ENCODE measurements at regions not wholly inside any gene's neighbourhood (a gene's known extent, or its start where the extent isn't known, plus 50 kb on each side); places are given as distances from the start of the nearest gene placed in this dataset.
"Not testable (repeated sequence)": the region's sequence is repeated elsewhere in the genome, so short reads cannot be mapped to it uniquely, and the experiment has no call there.

GRCh38 chr15:100767001-100767825, 112.4 kb upstream of the ALDH1A3 start:
- DNase-seq (ENCODE audit: low spot score) = no peak

- no peak for DNase-seq (ENCODE audit: low spot score)
Observed at GRCh38 chr15:100768501-100768931, 111.1 kb upstream of the ALDH1A3 start.

- no peak for DNase-seq (ENCODE audit: low spot score)
Observed at GRCh38 chr15:100769043-100769974, 110.3 kb upstream of the ALDH1A3 start.

GRCh38 chr15:100769975-100770340, 109.7 kb upstream of the ALDH1A3 start:
- DNase-seq (ENCODE audit: low spot score) = no peak

- no peak for DNase-seq (ENCODE audit: low spot score)
Observed at GRCh38 chr15:100770661-100771584, 108.7 kb upstream of the ALDH1A3 start.

GRCh38 chr15:100771746-100772145, 107.9 kb upstream of the ALDH1A3 start:
- no peak for DNase-seq (ENCODE audit: low spot score)

- no peak for DNase-seq (ENCODE audit: low spot score)
Observed at GRCh38 chr15:100772478-100772877, 107.2 kb upstream of the ALDH1A3 start.

- no peak for DNase-seq (ENCODE audit: low spot score)
Observed at GRCh38 chr15:100772892-100773520, 106.6 kb upstream of the ALDH1A3 start.

GRCh38 chr15:100774044-100774443, 105.6 kb upstream of the ALDH1A3 start:
- not testable (repeated sequence) for DNase-seq (ENCODE audit: low spot score)

GRCh38 chr15:100775581-100776185, 103.9 kb upstream of the ALDH1A3 start:
- DNase-seq (ENCODE audit: low spot score) = no peak

GRCh38 chr15:100777821-100778220, 101.8 kb upstream of the ALDH1A3 start:
- DNase-seq (ENCODE audit: low spot score) = no peak

GRCh38 chr15:100778831-100779288, 100.8 kb upstream of the ALDH1A3 start:
- DNase-seq (ENCODE audit: low spot score) = peak; percentile 23

GRCh38 chr15:100779331-100780207, 100.1 kb upstream of the ALDH1A3 start:
- no peak for DNase-seq (ENCODE audit: low spot score)

GRCh38 chr15:100780208-100780800, 99.3 kb upstream of the ALDH1A3 start:
- DNase-seq (ENCODE audit: low spot score) = no peak

GRCh38 chr15:100781061-100781960, 98.3 kb upstream of the ALDH1A3 start:
- no peak for DNase-seq (ENCODE audit: low spot score)

GRCh38 chr15:100781961-100782530, 97.6 kb upstream of the ALDH1A3 start:
- DNase-seq (ENCODE audit: low spot score) = no peak

GRCh38 chr15:100783291-100783690, 96.3 kb upstream of the ALDH1A3 start:
- DNase-seq (ENCODE audit: low spot score) = no peak

All from kidney tubule cell (primary cell).